ENCODE measurements at regions not wholly inside any gene's neighbourhood (a gene's known extent, or its start where the extent isn't known, plus 50 kb on each side); places are given as distances from the start of the nearest gene placed in this dataset.
"Not testable (repeated sequence)": the region's sequence is repeated elsewhere in the genome, so short reads cannot be mapped to it uniquely, and the experiment has no call there.

DNA sequence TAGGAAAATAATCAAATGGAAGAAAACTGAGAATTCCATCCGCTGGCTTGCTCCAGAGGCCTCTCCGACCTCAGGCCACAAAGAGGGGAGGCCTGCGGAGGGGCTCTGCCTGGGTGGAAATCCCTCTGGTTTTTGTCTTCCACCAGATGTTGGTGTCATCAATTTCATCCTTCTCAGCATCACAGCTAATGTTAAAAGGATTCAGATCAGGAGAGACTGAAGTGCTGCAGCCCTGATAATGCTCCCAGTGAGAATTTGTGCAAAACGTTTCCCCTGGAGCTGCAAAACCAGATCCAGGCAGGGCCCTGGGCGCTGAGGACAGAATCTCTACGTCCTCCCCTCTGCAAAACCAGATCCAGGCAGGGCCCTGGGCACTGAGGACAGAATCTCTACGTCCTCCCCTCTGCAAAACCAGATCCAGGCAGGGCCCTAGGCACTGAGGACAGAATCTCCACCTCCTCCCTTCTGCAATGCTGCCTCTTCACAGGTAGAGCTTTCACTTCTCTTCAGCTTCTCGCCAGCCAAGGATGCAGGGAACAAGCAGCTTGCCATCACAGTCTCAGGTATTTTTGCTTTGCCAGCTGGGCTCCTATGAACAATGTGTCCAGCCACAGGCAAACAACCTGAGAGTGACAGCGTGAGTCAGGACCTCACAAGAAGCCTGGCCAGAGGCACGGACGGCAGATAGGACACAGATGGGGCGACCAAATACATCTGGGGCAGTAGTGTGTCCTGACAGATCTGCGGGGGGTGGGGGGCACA is 81.2 kb downstream of the TMEM18 start:
- DNase-seq (ENCODE audit: low read depth in 4 of 4, low spot score in 3 of 4), result no peak

DNA sequence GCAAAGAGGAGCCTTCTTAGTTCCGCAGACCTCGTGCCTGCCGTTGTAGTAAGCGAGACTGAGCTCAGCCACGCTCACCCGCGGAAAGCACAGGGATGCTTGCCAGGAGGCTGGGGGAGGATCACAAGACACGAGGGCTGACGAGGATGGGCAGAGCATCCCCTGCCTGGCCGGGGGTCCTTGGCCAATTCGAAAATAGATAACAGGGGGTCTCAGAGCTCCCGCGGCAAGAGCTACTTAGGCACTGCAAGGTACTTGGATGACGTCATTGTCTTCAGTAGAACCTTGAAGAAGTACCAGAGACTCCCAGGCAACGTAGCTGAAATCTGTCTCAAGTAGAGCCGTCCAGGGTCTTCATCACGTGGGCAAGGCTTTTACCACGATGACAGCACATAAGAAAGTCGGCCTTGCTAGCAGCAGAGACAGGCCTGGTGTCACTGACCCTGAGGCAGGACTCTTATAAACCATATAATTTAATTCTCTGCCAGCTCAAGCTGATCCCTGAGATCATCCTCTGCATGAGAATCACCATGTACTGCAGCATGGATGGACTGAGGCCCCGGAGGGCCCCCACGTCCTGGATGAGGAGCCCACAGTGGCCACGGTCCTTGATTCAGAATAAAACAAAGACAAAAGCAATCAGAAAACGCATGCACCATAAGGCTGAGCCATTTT is 81.9 kb downstream of the TMEM18 start:
- DNase-seq (ENCODE audit: low read depth in 4 of 4, low spot score in 3 of 4), result no peak

DNA sequence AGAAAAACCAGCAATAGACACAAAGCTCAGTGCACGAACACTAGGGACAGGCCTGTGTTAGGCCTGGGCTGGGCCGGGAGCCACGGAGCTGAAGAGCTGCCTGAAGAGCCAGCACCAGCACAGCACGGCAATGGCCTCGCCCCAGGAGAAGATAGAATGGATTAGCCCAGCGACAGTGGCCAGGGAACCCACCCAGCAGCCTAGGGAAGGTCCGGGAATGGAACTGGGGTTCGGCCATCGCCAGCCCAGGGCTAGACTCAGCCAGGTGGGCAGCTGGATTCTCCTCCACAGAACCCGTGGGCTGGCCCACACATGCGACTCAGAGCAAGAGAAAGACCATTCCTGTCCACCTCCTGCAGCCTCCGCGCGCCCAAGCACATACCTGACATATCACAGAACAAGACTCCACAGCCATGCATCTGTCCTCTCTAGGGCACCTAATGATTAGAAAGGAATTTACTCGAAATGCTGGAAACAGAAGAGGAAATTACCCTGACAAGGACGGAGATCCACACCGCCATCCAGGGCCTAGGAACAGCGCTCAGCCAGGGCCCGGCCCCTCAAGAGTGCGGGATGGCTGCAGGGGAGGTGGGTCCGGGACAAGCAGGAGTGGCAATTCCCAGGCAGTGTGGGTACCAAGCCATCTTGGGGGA is 82.8 kb downstream of the TMEM18 start:
- no peak for DNase-seq (ENCODE audit: low read depth in 4 of 4, low spot score in 3 of 4)

DNA sequence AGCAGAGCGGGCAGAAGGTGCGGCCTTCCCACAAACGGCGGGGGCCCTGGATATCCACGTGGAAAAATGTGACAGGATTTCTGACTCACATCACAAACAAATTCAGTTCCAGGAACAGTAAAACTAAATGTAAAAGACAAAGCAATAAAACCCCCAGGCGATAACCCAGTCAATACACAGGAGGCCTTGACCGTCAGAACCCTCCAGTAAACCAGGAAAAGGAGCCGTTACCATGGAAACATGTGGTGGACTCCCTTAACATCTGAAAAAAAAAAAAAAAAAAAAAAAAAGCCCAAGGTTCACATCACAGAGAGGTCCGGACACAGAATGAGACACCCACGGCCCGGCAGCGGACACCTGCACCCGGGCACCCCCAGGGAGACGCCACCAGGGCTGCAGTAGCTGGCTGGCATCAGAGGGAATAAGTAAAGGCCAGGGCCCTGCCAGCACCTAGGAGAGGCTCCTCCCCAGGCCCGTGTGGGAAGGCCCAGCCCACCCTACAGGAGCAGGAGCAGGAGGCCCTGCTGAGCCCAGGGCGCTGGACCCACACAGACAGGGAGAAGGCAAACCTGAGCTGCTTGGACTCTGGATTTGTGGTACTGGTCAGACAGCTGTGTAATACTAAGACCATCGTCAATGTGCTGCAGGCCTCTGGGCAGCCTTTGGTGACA is 83.7 kb downstream of the TMEM18 start:
- DNase-seq (ENCODE audit: low read depth in 4 of 4, low spot score in 3 of 4), result no peak

DNA sequence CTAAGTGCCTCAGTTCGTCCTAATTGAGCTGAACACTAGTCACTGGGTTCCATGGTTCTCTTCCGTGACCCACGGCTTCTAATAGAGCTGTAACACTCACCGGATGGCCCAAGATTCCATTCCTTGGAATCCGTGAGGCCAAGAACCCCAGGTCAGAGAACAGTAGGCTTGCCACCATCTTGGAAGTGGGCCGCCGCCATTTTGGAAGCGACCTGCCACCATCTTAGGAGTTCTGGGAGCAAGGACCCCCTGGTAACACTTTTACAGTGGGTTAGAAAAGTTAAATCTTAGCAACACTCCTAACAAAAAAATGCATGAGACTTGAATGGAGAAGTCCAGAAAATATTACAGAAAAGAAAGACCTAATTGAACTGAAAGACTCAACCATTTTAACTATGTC is 84.5 kb downstream of the TMEM18 start:
- no peak for DNase-seq (ENCODE audit: low read depth in 4 of 4, low spot score in 3 of 4)

DNA sequence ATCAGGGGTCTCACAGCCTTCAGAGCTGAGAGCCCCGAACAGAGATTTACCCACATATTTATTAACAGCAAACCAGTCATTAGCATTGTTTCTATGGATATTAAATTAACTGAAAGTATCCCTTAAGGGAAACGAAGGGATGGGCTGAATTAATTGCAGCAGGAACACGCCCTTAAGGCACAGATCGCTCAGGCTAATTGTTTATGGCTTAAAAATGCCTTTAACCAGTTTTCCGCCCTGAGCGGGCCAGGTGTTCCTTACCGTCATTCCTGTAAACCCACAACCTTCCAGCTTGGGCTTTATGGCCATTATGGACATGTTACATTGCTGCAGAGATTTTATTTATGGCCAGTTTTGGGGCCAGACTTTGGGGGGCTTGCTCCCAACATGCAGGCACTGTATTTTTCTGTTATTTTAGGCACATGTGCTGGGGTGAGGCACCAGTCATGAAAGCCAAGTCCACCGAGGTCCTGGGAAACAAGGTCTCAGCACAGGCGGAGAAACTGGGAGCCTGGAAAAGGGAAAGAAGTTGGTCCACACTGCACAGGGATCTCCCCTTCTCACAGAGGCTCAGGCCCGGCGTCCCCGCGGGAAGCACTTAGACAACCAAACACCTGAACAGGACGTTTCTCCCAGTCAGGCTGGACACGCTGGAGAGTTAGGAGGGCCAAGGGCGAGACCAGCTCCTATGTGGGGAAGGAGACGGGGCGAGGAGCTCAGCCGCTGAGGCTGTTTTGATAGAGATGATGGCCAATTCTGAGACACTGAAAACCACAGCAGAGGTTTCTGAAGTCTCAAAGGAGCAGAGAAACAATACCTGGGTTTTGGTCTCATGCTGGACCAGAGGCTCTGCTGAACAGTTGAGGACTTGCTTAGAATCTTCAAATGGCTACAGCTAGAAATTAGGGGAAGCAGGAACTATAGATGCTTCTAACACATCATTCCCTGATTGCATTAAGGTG is 86.7 kb downstream of the TMEM18 start:
- DNase-seq (ENCODE audit: low read depth in 4 of 4, low spot score in 3 of 4), result no peak

DNA sequence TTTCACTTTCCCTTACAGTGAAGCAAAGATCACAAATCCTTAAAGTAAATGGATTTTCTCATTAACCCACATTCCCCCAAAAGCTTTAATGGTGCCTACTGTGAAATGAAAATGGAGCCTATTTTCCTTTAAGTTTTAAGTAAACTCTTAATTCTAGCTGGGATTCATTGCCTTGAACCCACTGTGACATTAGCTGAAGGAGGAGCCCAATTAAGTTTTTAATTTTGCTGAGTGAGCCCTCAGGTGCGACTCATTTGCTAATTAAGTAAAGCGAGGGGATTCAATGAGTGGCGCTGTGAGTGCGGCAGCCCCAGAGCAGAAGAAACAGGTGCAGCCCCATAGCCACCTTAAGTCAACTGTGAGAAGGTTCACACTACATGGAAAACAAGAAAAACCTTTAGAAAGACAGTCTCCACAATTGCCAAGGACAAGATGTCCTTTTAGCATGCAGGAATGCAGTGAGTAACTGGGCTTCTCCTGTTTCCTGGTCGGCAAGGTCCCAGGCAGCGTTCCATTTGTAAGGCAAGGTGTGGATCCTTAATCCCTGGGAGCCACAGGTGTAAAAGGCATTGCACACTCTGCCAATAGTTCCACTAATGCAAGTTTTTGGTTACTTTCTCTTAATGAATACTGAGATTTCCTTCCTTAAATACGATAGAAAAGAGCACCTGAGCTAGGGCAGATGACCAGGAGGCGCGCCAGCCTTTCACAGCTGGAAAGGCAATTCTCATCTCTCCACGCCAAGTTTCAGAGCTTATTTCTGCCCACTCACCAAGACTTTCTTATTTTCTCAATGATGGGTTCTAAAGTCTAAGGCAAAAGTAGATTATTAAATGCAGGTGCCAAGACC is 87.7 kb downstream of the TMEM18 start:
- DNase-seq (ENCODE audit: low read depth in 4 of 4, low spot score in 3 of 4), result no peak

DNA sequence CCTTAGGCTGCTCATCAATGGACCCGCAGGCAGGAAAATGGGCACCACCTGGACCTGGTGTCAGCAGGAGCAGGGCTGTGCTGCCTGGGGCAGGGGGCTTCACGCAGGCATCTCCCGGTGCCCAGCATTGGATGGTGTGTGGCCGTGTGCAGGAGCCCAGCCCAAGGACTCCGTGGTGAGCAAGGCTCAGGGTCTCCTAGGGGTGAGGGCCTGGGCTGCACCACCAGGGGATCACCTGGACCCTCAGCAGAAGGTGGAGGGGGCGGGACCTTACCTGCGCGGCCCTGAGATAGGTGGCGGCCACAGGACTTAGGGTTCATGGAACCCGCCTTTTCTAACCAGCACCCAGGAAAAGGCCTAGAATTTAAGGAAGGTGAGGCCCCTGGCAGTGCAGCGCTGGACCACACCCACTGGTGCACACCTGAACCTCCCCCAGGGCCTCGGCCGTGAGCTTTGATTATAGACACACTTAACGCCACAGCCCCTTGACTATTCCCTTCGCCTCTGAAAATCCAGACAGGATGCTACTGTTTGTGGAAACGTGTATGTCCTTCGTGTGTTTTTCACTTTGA is 89.0 kb downstream of the TMEM18 start:
- DNase-seq (ENCODE audit: low read depth in 4 of 4, low spot score in 3 of 4), result no peak

DNA sequence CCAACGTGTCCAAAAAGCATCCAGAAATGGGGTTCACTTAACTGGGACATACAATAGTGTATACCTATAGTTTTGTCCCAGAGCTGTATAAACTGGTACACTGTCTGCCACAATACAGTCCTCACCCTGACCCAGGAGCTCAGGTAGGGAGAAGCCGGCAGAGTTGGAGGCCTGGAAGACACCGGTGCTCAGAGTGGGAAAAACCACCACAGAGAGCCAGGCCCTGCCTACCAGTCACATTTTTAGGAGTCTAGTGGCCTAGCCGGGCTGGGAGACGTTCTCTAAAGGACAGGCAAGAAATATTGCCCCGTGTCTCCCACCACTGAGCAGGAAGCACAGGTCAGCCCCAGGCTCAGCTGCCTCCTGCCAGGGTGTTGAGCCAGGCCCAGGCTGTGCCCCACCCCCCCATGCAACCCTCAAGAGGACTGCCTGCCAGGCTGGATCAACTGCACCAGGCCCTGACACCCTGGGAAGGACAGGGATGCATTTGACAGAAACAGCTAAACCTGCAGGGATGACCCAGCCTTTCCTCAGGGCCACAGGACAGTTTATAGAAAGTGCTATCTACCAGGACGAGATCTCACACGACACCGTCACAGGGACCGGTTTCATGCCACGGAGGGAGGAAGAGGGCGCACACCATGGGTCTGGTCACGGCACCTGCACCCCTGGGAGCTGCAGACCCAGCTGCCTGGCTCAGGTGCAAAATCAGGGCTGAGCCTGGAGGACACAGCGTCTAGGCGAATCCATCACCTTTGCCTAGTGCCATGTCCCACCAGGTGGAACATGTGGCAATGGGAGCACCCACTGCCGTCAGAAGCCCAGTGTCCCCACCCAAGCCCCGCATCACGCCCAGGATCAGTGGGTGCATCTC is 89.9 kb downstream of the TMEM18 start:
- no peak for DNase-seq (ENCODE audit: low read depth in 4 of 4, low spot score in 3 of 4)

DNA sequence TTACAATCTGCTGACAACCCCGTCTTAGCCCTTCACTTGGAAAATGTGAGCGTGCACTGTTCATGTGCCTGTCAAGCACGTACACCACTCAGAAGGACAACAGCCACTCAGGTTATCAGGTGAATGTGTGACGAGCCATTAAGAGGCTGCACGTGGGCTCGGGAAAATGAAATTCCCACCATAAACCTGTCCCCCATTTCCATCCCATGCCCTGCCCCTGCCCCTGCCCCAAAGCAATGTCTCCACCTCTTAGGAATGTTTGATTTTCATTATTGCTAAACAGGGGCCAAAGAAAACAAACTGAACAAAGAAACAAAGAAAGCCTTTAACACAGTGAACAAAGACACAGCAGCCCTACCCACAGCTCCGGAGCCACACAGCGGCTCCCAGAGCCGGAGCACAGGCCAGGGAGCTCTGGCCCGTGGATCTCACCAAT is 90.5 kb downstream of the TMEM18 start:
- no peak for DNase-seq (ENCODE audit: low read depth in 4 of 4, low spot score in 3 of 4)

DNA sequence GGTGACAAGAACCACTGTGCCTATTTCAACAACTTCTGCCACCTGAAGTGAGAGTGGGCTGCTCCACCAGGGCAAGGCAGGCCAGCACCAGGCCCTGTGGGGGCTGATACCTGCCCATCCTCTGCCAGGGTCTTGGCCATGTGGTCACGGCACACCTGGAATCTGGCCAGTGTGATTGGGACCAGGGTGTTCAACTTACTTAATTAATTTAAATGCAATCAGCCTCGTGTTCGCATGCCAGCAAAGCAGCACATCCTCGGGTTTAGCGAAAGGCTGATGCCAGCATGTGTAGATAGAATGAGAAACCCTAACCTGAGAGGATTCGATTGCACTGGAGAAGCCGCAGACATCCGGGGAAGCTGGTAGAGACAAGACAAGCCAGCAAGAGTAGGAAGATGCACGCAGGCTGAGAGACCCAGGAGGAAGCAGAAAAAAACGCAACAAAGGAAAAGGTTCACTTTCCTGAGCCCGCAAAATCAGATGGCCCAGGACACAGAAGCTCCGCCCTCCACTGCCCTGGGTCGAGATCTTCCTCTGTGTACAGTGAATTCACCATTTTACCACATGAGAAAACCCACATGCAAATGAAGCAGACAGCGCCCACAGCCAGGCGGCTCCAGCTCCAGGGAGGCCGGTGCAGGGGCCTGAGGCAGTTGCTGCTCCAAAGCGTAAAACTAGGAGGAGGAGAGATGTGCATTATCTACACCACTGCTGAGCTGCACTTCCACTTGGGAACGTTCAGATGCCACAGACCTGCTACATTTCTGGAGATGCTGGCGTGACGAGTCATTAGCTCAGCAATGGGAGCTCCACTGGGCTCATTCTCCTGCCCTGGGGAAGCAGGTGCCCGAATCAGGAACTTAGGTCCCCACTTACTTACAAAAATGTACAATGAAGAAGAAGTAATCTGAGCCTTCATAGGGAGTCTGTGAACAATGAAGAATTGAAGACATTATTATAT is 92.1 kb downstream of the TMEM18 start:
- no peak for DNase-seq (ENCODE audit: low read depth in 4 of 4, low spot score in 3 of 4)

DNA sequence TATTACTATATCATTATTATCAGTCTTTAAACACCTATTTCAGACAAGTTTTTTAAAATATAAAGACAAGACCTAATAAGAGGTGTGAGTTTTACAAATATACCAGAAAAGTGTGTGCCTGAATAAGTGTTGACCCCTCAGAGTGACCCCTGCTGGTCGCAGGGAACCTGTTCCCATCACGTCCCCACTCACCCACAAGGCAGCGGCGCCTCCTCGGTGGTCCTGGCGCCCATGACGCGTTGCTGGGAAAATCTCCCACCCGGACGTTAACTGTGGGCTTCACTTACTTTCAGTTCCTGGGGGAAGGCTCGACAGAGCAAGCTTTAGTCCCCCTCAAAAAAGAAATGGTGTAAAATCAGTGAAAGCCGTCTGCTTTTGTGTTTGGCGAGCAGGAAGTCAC is 93.5 kb downstream of the TMEM18 start:
- DNase-seq (ENCODE audit: low read depth in 4 of 4, low spot score in 3 of 4), result no peak

DNA sequence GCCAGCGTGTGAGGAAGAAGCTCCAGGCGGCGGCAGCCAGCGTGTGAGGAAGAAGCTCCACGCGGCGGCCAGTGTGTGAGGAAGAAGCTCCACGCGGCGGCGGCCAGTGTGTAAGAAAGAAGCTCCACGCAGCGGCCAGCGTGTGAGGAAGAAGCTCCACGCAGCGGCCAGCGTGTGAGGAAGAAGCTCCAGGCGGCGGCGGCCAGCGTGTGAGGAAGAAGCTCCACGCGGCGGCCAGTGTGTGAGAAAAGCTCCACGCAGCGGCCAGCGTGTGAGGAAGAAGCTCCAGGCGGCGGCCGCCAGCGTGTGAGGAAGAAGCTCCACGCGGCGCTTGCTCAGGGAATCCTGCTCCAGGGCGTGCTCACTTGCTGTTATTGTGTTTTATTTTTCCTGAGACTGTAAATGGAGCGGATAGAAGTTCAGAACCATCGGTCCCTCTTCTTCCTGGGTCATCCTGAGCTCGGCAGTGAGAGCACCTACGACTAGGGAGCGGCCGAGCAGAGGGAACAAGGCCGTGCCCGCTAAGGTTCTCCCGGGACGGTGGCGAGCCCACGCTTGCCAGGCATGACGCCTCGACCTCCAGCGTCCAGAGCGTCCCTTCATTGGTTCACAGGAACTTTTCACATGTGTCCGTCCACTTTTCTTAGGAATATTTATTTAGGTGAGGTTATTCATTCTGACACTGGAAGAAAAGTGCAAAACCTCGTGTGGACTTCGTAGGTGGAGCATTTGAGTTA is 94.2 kb downstream of the TMEM18 start:
- DNase-seq (ENCODE audit: low read depth in 4 of 4, low spot score in 3 of 4), result no peak

DNA sequence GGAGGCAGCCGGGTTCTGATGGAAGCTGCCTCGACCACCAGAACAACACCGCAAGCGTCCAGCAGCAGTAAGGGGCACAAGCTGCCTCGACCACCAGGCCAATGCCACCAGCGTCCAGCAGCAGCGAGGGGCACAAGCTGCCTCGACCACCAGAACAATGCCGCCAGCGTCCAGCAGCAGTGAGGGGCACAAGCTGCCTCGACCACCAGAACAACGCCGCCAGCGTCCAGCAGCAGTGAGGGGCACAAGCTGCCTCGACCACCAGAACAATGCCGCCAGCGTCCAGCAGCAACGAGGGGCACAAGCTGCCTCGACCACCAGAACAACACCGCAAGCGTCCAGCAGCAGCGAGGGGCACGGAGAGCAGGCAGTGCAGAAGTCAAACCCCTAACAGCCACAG is 94.9 kb downstream of the TMEM18 start:
- not testable (repeated sequence) for DNase-seq (ENCODE audit: low read depth in 4 of 4, low spot score in 3 of 4)

DNA sequence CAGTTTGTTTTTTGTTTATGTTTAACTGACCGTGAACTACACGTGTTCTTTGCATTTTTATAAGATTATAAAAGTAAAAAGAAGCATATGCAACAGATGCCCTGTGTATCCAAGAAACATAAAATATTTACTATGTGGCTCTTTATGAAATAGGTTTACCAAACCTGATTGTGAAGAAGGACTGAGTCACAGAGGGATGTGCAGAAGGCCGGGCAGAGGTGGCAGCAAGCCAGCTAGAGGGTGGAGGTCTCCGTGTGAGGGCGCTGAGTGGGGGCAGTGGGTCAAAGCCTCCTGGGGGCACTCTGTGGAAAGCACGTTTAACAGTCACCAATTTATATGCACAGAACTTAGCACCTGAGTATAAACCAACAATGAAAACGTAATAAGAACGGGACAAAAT is 97.2 kb downstream of the TMEM18 start:
- DNase-seq (ENCODE audit: low read depth in 4 of 4, low spot score in 3 of 4), result no peak

DNA sequence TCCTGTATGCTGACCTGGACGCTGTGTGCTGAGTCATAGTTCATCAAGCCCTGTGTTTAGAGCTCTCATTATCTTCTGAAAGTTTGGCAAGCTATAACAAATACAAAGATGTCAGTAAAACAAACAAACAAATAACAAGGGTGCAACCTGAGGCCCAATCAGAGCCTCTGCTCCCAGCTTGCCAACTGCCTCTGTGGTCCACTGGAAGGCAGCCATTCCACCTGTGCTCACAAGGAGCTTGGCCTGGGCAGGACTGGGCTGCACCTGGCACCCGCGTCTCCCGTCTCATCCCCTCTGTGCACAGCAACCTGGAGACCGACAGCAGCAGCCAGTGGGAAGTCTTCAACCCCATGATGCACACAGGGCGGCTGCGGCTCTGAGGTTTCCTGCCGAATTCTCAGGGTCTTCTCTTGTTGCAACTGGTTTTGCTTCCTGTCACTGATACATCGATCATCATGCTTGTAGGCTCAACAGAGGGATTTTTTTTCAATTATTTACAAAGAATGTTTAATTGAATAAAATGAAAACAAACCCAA is 97.8 kb downstream of the TMEM18 start:
- no peak for DNase-seq (ENCODE audit: low read depth in 4 of 4, low spot score in 3 of 4)

Measured in left renal pelvis (tissue), 4 donors.